G401.6 (cell line): ENCODE measurements at regions not wholly inside any gene's neighbourhood (a gene's known extent, or its start where the extent isn't known, plus 50 kb on each side); places are given as distances from the start of the nearest gene placed in this dataset.
"Not testable (repeated sequence)": the region's sequence is repeated elsewhere in the genome, so short reads cannot be mapped to it uniquely, and the experiment has no call there.

Experiments used
- FAIRE-seq: peaks from 2 replicates; lab custom pipeline; 2012; peaks lifted over from hg19 to GRCh38; lab: Jason Lieb, UNC

- no peak for FAIRE-seq
Observed at GRCh38 chr12:47610686-47611252, 95.1 kb downstream of the RPAP3 start.

GRCh38 chr12:47609806-47610205 is 96.0 kb downstream of the RPAP3 start:
- FAIRE-seq: no peak

DNA sequence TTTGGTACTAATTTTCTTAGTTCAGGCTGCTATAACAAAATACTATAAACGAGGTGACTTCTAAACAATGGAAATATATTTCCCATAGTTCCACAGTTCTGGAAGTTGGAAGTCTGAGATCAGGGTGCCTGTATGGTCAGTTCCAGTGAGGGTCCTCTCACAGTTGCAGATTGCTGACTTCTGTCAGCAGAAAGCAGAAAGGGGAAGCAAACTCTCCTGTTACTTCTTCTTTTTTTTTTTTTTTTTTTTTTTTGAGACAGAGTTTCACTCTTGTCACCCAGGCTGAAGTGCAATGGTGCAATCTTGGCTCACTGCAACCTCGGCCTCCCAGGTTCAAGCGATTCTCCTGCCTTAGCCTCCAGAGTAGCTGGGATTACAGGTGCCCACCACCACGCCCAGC is 97.2 kb downstream of the RPAP3 start:
- FAIRE-seq: not testable (repeated sequence)

- no peak for FAIRE-seq
Observed at GRCh38 chr12:47604221-47604873, 101.5 kb downstream of the RPAP3 start.

GRCh38 chr12:47602949-47603558 is 102.8 kb downstream of the RPAP3 start:
- no peak for FAIRE-seq

GRCh38 chr12:47602325-47602724 is 103.5 kb downstream of the RPAP3 start:
- FAIRE-seq: no peak

- FAIRE-seq: no peak
Observed at GRCh38 chr12:47601071-47601470, 104.8 kb downstream of the RPAP3 start.

DNA sequence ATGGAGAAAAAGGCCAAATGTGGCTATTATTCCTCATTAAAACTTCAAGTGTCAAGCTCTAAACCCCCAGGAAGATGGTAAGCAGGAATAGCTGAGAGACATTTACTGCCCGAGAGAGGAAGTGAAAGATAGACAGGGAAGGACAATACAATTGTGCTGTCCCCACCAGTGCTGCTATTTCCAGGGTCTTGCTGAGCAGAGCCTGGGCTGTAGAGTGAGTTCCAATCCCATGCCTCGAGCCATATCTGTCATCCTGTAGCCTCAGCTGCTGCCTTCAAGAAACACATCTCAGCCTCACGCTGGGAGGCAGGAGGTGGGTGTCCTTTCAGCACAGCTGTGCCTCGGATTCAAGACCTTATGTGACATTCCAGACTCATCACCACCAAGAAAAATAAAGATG is 114.0 kb downstream of the RPAP3 start:
- no peak for FAIRE-seq

GRCh38 chr12:47591361-47591791 is 114.5 kb downstream of the RPAP3 start:
- FAIRE-seq: no peak

- no peak for FAIRE-seq
Observed at GRCh38 chr12:47590771-47591360, 115.0 kb downstream of the RPAP3 start.

GRCh38 chr12:47586952-47587669 is 118.7 kb downstream of the RPAP3 start:
- no peak for FAIRE-seq

GRCh38 chr12:47585507-47585906 is 120.3 kb downstream of the RPAP3 start:
- FAIRE-seq: no peak

DNA sequence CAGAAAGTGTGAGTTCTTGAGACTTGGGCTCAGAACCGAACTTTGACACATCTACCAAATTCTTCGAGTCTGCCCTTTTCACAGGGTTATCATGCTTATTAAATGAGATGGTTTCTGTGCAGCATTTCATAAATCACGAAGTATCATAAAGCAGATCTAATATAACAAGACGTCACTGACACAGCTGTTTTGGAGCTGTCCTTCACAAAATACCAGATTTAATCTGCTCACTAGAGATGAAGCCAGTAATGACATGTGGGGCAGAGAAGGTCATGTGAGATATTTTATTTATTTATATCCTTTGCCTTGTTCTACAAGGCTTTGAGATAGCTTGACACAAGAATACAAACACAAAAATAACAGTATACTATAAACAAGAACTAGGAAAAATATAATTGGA is 127.0 kb downstream of the RPAP3 start:
- FAIRE-seq: no peak

DNA sequence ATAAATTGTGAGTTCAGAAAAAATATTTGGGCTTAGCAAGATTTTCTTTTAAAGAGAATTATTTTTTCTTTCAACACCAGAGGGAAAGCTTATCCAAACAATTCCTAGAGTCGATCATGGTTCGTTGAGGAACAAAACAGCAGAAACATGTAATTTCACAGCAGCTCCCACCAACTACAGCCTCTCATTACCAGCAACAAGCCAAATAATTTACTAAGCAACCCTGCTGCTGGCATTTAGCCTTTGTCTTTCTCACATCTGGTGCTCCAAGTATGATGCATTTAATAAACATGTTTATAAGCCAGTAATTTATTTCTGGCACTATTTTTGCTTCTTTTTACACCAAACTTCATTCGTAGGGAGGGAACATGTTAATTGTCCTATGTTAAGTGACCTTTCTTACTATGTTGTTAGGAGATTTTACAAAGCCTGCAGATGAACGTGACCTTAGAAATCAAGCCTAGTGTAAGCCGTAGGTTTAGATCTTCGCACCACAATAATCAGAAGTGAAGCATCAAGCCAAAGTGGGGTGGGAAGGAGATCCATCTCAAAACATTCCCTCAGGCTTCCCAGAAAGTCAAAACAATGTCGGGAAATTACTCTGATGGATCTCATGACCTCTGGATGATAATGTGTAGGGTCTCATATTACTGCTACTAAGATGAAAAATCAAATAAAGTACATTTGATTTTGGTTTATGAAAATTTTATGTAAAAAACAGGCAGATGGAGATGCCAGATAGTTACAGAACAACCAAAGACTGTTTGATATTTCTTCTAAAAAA is 128.4 kb downstream of the RPAP3 start:
- FAIRE-seq: no peak

DNA sequence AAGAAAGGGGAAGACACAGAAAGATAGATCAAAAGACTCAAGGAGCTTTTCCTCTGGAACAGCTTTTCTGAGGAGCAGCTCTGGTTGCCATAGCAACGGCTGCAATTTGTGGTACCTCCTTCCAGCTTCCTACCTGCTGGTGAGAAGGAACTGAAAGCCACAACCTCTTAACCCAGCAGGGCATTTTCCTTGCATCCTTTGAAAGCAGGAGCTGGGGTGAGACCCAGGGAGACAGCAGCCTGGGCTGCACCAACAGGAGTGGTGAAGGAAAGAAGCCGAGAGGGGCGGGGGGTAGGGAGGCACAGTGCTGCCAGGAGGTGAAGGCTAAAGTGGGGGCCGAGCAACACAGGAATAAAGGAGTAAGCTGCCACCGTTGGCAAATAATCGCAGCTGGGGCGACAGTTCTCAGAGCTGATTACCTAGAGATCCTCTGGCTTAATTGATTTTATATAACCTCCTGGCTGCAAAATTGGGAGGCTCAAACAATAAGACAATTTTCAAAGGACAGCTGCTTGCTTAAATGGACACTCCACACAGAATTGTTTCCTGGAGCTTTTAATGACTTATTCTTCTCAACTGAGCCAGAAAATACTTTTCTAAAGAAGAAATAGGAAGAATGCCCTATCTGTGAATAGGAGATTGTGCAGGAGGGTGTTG is 129.4 kb downstream of the RPAP3 start:
- no peak for FAIRE-seq

DNA sequence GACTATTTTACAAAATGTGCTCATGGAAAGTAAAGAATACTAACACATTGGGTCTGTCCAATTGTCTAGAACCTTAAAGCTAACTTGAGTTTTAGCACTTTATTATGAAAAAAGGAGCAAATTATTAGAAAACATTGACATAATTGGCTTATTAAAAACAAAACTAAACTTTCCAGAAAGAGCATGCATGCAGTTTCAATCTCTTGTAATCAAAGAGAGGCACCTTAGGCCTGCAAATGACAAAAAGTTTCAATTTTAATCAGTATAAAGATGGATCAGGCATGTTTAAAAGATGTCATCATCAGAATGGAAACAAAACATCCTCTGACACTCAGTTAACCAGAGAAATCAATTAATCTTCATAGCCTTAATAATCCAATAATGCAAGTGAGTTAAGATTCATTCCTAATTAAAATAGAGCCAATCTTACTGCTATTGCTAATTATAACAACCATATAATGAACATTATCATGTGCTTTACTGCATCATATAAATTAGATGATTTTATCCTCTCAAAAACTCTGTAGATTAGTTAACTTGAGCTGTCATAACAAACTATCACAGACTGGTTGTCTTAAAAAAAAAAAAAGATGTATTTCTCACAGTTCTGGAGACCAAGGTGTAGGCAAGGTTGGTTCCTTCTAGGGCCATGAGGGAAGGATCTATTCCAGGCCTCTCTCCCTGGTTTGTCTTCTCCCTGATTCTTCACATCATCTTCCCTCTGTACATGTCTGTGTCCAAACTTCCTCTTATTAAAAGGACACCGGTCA is 131.4 kb downstream of the RPAP3 start:
- no peak for FAIRE-seq

DNA sequence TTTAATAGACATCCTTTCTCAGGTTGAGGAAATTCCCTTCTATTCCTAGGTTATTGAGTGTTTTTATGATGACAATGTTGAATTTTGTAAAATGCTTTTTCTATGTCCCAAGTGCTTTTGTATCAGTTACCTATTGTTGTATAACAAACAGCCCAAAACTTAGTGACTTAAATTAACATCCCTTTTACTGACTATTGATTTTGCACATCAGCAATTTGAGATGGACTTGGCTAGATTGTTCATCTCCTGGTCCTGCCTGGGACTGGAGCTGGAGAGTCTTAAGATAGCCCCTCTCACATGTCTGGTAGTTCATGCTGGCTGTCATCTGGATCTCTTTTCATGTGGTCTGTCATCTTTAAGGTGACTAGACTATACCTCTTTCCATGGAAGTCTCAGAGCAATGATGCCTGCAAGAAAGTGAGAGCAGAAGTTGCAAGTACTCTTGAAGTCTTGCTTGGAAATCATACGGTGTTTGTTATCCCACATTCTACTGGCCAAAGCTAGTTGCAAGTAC is 132.6 kb downstream of the RPAP3 start:
- FAIRE-seq: no peak

- FAIRE-seq: no peak
Observed at GRCh38 chr12:47570151-47570550, 135.7 kb downstream of the RPAP3 start.

GRCh38 chr12:47562201-47562600 is 143.6 kb downstream of the RPAP3 start:
- no peak for FAIRE-seq

GRCh38 chr12:47561746-47562145 is 144.1 kb downstream of the RPAP3 start:
- FAIRE-seq: no peak

GRCh38 chr12:47560415-47560814 is 145.4 kb downstream of the RPAP3 start:
- no peak for FAIRE-seq
